GM18505 (cell line): ENCODE measurements at regions not wholly inside any gene's neighbourhood (a gene's known extent, or its start where the extent isn't known, plus 50 kb on each side); places are given as distances from the start of the nearest gene placed in this dataset.
"Not testable (repeated sequence)": the region's sequence is repeated elsewhere in the genome, so short reads cannot be mapped to it uniquely, and the experiment has no call there.

Experiments used
- ATAC-seq: cut with Tn5 transposase; IDR thresholded peaks from one replicate; pipeline ENCODE4 v1.9.1; 2021; ENCODE audit not compliant: unreplicated experiment
- POLR2A ChIP-seq: IDR thresholded peaks from 4 replicates; pipeline ENCODE4 v1.6.1; 2011; ENCODE audit warnings: borderline replicate concordance; ENCODE audit not compliant: insufficient read depth, insufficient read length; ENCODE audit errors: extremely low read depth

DNA sequence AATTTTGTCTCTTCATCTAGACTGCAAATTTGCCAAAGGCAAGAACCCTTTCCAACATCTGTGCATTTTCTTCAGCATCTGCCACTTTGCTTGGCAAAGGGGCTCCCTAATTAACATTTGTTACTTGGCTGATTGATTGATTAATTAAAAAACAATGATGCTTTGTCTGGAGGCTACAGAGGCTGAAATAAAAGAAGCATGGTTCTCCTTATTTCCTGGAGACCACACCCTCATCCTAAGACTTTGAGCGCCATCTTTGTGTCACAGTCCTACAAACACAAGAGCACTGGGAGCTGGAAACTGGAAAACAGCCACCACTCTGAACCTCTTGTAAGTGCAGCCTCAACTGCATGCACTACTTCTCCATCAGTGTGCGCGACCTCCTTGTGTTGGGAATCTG lies 189.2 kb downstream of the C7orf25 start:
- ATAC-seq: no peak
- no peak for TF ChIP-seq POLR2A

GRCh38 chr7:42722198-42722597 lies 189.7 kb downstream of the C7orf25 start:
- no peak for TF ChIP-seq POLR2A
- ATAC-seq: no peak

- TF ChIP-seq POLR2A: no peak
- no peak for ATAC-seq
Measured at GRCh38 chr7:42720991-42721796, 190.7 kb downstream of the C7orf25 start.

DNA sequence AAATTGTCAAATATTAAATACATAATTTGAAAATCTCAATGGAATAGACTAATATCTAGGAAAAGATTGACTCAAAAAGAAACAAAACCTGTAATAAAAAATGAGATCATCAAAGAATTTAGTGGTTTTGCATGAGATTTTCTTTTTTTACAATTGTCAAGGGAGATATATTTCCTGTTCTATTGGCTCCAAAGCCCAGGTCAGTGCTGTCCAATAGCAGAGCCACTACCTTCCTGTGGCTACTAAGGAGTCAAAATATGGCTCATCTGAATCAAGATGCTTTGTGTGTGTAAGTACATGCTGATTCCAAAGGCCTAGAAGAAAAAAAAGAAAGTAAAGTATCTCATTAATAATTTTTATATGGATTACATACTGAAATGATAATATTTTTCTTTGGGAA lies 191.9 kb downstream of the C7orf25 start:
- no peak for ATAC-seq
- TF ChIP-seq POLR2A: no peak

- ATAC-seq: not testable (repeated sequence)
Measured at GRCh38 chr7:42718466-42718865, 193.4 kb downstream of the C7orf25 start.

- ATAC-seq: no peak
- no peak for TF ChIP-seq POLR2A
Measured at GRCh38 chr7:42714356-42714755, 197.5 kb downstream of the C7orf25 start.

GRCh38 chr7:42709284-42709683 lies 202.6 kb downstream of the C7orf25 start:
- no peak for TF ChIP-seq POLR2A
- ATAC-seq: no peak

GRCh38 chr7:42704710-42705109 lies 207.2 kb downstream of the C7orf25 start:
- TF ChIP-seq POLR2A: no peak
- ATAC-seq: no peak

DNA sequence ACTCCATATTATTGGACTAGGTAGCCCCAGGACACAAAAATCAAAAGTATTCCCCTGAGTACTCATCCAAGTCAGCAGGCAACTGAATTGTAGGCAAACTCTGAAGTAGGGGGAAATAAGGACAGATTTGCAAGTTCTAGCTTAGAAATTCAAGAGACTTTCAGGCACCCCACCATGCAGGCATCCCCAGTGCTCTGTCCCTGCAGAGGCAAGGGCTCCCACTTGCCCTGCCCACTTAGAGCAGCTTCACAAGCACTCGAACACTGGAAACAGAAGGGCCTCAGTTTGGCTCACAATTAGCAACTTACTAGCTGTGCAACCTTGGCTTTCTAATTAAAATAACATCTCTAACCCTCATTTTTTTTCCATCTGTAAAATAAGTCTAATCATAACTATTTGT lies 209.2 kb downstream of the C7orf25 start:
- no peak for TF ChIP-seq POLR2A
- ATAC-seq: no peak

- no peak for TF ChIP-seq POLR2A
- no peak for ATAC-seq
Measured at GRCh38 chr7:42700406-42701327, 211.2 kb downstream of the C7orf25 start.

GRCh38 chr7:42699380-42700178 lies 212.3 kb downstream of the C7orf25 start:
- ATAC-seq: no peak
- TF ChIP-seq POLR2A: no peak

- ATAC-seq: no peak
- TF ChIP-seq POLR2A: no peak
Measured at GRCh38 chr7:42698600-42699374, 213.1 kb downstream of the C7orf25 start.
